Inferior parietal cortex (tissue), 1 donor: ENCODE measurements at regions not wholly inside any gene's neighbourhood (a gene's known extent, or its start where the extent isn't known, plus 50 kb on each side); places are given as distances from the start of the nearest gene placed in this dataset.

Source experiments
- DNase-seq: peaks from one replicate; pipeline ENCODE4 v3.0.0-alpha.2; 2016; ENCODE audit errors: extremely low spot score

GRCh38 chr18:55850904-55851303 is 262.9 kb upstream of the TCF4 start:
- DNase-seq = no peak

DNA sequence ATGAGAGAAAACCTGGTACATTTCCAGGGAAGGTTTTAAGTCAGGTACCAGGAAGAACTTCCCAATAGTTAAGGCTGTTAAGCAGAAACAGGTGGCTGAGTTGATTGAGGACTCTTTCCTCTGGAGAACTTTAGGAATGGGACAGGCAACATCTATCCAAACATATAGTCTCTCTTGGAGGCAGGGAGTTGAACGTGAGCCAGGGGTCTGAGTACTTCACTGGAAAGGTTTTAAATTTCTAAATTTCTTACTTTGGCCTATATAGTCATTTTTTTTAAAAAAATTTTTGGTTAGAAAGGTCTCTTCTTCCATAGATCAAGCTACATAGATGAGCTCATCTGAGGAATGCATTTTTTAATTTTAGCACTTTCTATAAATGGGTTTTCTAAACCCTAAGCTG is 261.4 kb upstream of the TCF4 start:
- no peak for DNase-seq

DNA sequence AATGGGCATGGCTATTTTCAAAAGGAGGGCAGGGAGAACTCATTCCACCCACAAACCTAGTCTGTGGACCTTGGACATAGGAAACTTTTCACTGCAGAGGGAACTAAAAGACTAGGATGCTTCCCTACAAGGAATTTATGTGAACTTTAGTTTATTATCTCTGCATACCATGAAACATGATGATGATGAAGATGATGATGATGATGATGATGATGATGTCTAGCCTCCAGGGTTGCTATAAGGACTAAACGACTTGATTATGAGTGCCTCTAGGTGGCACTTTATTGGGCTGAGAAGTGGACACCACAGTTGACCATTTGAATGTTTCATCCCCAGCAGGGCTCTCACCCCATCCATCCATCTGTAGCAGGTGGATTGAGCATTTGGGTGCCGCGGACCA is 260.0 kb upstream of the TCF4 start:
- DNase-seq = no peak

DNA sequence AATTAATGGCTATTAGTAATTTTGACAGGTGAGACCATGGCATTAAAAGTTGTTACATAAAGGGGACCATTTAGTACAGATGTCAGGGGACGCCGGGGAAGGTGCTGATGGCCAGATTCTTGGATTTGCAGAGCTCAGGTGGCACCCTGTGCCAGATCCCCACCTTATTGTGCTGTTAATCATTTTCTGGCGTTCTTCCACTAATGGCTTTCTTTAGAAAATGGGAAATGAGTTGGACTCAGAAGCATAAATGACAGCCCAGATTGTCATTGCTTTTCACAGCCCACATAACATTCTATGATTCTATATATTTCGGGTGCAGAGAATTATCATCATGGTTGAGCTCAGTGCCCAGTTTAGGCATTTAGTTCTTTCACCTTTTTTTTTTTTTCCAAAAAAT is 257.2 kb upstream of the TCF4 start:
- no peak for DNase-seq

GRCh38 chr18:55844382-55844781 is 256.4 kb upstream of the TCF4 start:
- no peak for DNase-seq

DNA sequence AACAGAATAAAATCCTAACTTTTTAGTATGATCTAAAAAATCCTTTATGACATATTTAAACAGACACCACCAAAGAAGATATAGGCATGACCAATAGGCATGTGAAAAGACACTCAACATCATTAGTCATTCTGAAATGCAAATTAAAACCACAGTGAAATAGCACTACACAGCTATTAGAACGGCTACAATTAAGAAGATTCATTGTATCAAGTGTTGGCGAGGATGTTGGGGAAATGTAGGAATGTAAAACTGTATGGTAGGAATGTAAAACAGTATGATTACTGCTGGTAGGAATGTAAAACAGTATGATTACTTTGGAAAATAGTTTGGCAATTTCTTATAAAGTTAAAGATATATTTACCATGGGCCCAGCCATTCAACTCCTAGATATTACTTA is 253.3 kb upstream of the TCF4 start:
- DNase-seq = no peak

GRCh38 chr18:55840601-55841170 is 252.7 kb upstream of the TCF4 start:
- DNase-seq = no peak

DNA sequence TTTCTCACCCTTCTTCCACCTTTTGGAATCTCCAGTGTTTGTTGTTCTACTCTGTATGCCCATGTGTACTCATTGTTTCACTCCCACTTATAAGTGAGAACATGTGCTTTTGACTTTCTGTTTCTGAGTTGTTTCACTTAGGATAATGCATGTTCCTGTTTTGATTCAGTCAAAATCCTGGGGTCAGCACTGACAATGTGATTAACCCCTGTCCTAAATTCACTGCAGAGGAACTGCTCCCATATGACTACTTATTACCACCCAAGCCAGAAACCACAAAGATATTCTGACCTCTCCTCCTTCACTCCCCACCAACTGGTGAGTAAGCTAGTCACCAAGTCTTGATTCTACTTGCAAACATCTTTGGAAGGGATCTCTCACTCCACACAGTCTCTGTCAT is 251.4 kb upstream of the TCF4 start:
- no peak for DNase-seq

DNA sequence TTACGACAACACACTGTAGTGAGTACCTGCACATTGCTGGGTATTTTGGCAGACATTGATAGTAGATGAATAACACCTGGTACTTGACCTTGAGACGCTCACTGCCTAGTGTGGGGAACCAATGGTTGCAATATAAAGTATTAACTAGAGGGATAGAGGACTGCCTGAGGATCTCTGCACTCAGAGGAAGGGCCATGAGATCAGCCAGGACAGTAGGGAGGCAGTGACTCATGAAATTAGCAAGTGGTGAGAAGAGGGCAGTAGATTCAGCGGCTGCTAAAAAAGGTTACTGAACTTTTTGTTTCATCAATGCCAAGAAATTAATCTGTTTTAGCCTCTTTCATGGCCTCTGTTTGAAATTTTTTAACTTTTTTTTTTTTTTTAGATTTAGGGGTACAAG is 250.8 kb upstream of the TCF4 start:
- no peak for DNase-seq

DNA sequence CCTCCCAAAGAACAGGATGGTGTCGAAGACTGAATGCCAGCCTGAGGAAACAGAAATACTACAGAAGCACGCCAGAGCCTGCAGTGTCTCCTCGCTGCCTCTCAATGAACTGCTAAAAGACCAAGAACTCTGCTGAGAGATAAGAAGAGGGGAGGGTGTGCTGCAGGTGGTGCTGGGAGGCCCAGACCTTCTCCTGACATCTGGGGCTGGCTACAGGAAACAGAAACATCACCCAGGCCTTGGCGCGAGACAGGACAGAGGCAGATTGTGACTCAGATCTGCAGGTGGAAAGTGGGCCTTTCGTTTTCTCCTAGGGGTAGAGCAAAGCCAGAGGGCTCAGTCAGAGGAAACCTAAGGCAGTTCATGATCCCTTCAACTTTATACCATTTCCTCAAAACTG is 250.3 kb upstream of the TCF4 start:
- no peak for DNase-seq

DNA sequence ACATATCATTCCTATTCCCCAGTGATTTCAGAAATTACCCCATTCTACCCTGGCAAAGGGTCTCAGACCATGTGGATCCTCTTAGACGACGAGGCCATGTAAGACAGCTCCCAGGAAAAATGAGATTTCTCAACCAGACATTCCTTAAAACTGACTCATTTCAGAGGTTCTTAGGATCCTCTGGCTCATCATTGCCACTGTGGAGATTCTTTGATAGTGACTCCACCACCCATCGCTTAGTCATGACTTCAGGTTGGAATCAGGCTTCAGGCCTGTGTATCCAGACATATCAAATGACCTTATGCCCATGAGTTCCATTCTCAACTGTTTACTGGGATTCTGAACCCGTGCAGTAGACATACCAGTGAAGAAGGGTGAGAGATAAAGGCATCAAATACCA is 245.6 kb upstream of the TCF4 start:
- no peak for DNase-seq

DNA sequence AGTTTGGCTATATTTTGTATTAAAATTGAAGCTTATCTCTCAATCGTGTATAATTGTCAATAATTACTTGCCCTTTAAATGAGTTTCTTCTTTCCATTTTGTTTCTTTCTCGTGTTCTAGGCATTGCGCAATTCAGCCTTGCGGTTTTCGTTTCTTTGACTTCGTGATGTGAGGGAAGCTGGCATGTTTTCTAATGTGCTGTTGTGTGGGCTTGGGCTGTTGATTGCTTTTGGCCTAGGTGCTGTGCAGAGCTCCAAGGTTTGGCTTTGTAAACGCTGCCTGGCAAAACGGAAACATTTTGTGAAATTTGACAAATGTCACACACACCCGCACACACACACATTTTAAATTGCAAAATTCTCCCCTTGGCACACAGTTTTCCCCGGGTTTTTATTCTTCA is 242.6 kb upstream of the TCF4 start:
- no peak for DNase-seq

GRCh38 chr18:55821219-55821618 is 233.2 kb upstream of the TCF4 start:
- DNase-seq = no peak

- DNase-seq = no peak
Observed at GRCh38 chr18:55819448-55819847, 231.5 kb upstream of the TCF4 start.

- no peak for DNase-seq
Observed at GRCh38 chr18:55818284-55818683, 230.3 kb upstream of the TCF4 start.

DNA sequence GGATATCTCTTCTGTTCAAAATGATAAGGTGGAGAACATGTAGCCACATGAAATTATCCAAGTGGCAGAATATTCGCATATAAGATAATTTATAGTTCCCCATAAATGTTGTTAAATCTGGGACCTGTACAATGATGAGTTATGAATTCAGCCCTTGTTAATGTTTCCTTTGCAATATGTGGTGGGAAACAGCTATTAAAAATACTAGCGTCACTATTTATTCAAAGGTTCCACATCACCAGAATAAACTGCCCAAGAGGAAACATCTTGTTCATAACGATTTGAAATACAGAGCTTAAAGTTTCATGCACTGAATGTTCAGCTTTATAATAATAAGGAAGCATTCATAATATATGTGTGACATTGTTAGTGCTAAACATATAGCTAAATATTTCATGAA is 223.9 kb upstream of the TCF4 start:
- no peak for DNase-seq

DNA sequence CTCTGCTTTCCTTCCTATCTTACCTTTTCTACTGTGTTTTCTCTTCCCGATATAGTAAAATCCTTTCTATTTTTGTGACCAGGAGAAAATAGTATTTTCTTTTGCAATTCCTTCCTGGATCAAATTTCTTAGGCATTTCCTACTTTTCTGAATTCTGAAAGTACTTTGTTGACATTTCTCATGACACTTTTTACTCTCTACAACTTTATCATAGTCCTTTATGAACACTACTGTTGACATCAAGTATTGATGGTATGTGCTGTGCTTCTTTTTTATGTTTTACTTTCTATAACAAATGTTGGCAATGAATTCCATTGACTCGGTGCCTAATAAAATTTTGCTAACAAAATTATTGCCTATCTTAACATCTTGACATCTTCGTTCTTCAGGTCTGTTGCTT is 217.7 kb upstream of the TCF4 start:
- no peak for DNase-seq

- no peak for DNase-seq
Observed at GRCh38 chr18:55795101-55795669, 207.2 kb upstream of the TCF4 start.

GRCh38 chr18:55794288-55795052 is 206.5 kb upstream of the TCF4 start:
- DNase-seq = no peak

- no peak for DNase-seq
Observed at GRCh38 chr18:55790296-55790695, 202.3 kb upstream of the TCF4 start.

GRCh38 chr18:55787536-55788073 is 199.6 kb upstream of the TCF4 start:
- DNase-seq = no peak

DNA sequence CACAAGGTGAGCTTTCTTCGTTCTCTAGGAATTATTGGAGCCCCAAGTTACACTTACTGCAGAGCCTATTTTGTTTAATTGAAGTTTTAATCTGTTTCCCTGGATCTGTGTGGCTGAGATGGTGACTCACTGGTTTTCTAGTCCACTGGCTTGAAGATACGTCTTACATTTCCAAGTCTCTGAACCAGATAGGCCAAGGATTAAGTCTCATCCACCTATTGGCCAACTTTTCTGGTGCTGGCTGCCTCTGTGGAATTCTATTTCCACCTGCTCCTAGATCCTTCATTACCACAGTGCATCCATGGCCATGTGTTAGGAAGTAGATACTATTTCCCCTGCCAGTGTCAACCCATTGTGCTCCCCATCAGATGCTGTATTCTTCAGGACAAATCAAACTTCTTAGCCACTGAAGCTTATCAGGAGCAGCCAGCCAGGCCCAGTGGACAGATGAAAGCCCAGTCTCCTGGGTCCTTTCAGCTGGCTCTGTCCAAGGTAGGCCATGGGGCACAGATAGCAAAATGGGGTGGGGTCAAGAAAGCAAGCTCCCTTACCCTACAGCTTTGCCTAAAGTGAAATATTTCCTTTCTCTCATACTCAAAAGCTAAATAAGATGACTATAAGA is 198.8 kb upstream of the TCF4 start:
- no peak for DNase-seq

DNA sequence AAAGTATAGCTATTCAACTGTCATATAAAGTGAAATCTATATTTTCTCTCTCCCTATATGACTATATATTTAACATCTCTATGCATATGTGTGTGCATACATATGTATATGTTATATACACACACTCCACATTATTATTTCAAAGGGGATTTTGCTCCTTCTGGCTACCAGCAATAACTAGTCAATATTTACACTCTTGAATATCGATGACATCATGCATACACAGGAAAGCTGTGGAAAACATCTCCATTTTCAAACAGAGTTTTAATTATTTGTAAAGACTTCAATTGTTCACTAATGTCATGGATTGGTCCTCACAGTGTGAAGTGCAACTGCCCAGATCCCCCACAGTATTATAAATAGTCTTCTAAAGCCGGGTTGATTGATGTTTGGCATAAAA is 195.9 kb upstream of the TCF4 start:
- no peak for DNase-seq
